Activated naive CD4-positive, alpha-beta T cell treated with anti-CD3 and anti-CD28 coated beads, Interleukin-2, amount 50 U/mL, for 72 hours (primary cell): ENCODE measurements at regions not wholly inside any gene's neighbourhood (a gene's known extent, or its start where the extent isn't known, plus 50 kb on each side); places are given as distances from the start of the nearest gene placed in this dataset.

Experiments
- ATAC-seq, 2 donors: fragments of 150-1000 bp; cut with Tn5 transposase; 2 replicates each; pipeline ENCODE4 v1.10.0; 2021; ENCODE audit warnings: mild to moderate bottlenecking in 2 of 2, moderate library complexity in 2 of 2
- DNase-seq, 2 donors: peaks; one replicate each; pipeline ENCODE4 v3.0.0; 2021 to 2022; ENCODE audit warnings: low spot score in 2 of 2
- H3K27ac Mint-ChIP-seq, 2 donors: one replicate each; pipeline ENCODE4 v1.8.0; 2022; ENCODE audit warnings: mild to moderate bottlenecking in 2 of 2, mixed read lengths in 2 of 2
- H3K36me3 Mint-ChIP-seq, 2 donors: one replicate each; pipeline ENCODE4 v1.8.0; 2022; ENCODE audit warnings: mixed read lengths in 2 of 2
- H3K9me3 Mint-ChIP-seq, 2 donors: one replicate each; pipeline ENCODE4 v1.8.0; 2022; ENCODE audit warnings: mixed read lengths in 2 of 2

- DNase-seq (no peak), ATAC-seq (no peak)
- peaks cover 0 to 6% of the 10 kb centered on the region in 2 donors for H3K36me3 Mint-ChIP-seq
- H3K9me3 Mint-ChIP-seq, result peaks cover 9 to 15% of the 10 kb centered on the region in 2 donors
- H3K27ac Mint-ChIP-seq, result no peak overlapping the region
Measured at GRCh38 chr4:189362364-189362763, 578.3 kb upstream of the FRG1 start.

DNA sequence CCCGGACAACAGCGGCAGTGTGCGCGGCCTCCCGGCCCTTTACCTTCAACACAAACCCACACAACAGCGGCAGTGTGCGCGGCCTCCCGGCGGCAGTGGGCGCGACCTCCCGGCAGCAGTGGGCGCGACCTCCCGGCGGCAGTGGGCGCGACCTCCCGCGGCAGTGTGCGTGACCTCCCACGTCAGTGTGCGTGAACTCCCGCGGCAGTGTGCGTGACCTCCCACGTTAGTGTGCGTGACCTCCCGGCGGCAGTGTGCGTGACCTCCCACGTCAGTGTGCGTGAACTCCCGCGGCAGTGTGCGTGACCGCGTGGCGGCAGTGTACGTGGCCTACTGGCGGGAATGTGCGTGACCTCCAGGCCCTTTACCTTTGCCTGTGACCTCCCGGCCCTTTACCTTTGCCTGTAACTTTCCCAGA, 576.6 kb upstream of the FRG1 start:
- ATAC-seq, result no peak
- Mint-ChIP-seq H3K36me3 (peaks cover 0 to 6% of the 10 kb centered on the region in 2 donors), H3K9me3 (peaks cover 9 to 15% of the 10 kb centered on the region in 2 donors), H3K27ac (no peak overlapping the region)
- DNase-seq, result no peak

GRCh38 chr4:189365451-189365850, 575.2 kb upstream of the FRG1 start:
- DNase-seq (no peak), ATAC-seq (no peak)
- peaks cover 0 to 6% of the 10 kb centered on the region in 2 donors for H3K36me3 Mint-ChIP-seq
- H3K9me3 Mint-ChIP-seq, result peaks cover 9 to 11% of the 10 kb centered on the region in 2 donors
- H3K27ac Mint-ChIP-seq, result no peak overlapping the region

- ATAC-seq (no peak), DNase-seq (no peak)
- Mint-ChIP-seq H3K27ac (no peak overlapping the region), H3K36me3 (peaks cover 0 to 6% of the 10 kb centered on the region in 2 donors), H3K9me3 (peaks cover 12 to 14% of the 10 kb centered on the region in 2 donors)
Measured at GRCh38 chr4:189367832-189368231, 572.8 kb upstream of the FRG1 start.

GRCh38 chr4:189374176-189374575, 566.5 kb upstream of the FRG1 start:
- Mint-ChIP-seq H3K27ac (no peak overlapping the region), H3K36me3 (peaks cover 0 to 6% of the 10 kb centered on the region in 2 donors), H3K9me3 (peaks cover 13 to 28% of the 10 kb centered on the region in 2 donors)
- no peak for ATAC-seq
- DNase-seq, result no peak

DNA sequence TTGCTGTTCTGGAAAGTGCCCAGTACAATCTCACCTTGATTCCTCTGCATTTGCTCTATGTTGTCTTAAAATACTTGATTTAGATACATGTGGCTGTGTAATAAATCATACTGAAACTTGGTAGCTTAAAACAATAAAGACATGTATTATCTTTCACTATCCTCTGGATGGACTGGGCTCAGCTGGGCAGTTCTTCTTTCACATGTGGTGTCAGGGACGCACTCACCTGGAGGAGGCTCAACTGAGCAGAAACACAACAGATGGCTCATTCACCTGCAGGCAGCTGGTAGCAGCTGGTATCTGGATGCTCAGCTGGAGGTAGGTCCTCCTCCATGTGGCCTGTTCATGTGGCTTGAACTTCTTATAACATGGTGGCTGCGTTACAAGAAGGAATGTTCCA, 563.8 kb upstream of the FRG1 start:
- Mint-ChIP-seq H3K9me3 (peaks cover 4 to 21% of the 10 kb centered on the region in 2 donors), H3K36me3 (peaks cover 0 to 6% of the 10 kb centered on the region in 2 donors), H3K27ac (no peak overlapping the region)
- ATAC-seq (no peak), DNase-seq (no peak)

DNA sequence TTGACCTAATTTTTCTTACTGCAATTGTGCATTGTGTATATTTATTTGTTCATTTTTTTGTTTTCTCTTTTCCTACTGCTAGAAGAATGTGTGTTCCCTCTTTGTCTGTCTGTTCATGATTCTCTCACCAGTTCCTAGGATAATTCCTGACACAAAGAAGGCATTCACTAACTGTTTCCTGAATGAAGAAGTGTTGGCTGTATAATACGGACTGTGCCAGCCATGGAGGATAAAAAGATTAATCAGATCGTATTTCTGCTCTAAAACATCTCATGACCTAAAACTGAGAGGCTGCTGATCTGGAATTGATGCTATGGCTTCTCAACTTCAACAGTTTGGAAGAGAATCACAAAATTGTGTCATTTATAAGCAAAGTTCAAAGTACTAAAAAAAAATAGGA, 563.1 kb upstream of the FRG1 start:
- no peak for DNase-seq
- Mint-ChIP-seq H3K9me3 (peaks cover 4 to 21% of the 10 kb centered on the region in 2 donors), H3K27ac (no peak overlapping the region), H3K36me3 (peaks cover 0 to 6% of the 10 kb centered on the region in 2 donors)
- ATAC-seq, result no peak

DNA sequence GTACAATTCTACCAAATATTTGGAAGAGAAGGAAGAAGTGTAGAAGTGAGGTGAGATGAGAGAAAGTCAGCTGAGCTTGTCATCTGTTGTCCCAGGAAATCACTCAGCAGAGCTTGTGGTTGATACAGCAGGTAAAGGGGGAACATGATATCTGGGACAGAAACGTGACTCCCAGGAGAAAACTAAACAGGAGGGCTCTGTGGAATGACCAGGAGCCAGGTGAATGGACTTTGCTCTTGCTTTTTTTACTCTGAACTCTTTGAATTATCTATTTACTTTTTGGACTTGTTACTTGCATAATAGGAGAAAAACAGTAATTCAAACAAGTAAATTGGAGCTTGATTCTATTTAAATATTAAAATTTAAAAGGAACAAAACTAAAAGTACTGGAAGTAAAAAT, 555.6 kb upstream of the FRG1 start:
- ATAC-seq (no peak), DNase-seq (no peak)
- Mint-ChIP-seq H3K9me3 (peaks cover 6 to 15% of the 10 kb centered on the region in 2 donors), H3K27ac (no peak overlapping the region), H3K36me3 (no peaks in the 10 kb centered on the region)

- no peak overlapping the region for H3K27ac Mint-ChIP-seq
- no peaks in the 10 kb centered on the region for H3K36me3 Mint-ChIP-seq
- peaks cover 7 to 15% of the 10 kb centered on the region in 2 donors for H3K9me3 Mint-ChIP-seq
- no peak for ATAC-seq
- DNase-seq, result no peak
Measured at GRCh38 chr4:189385579-189385978, 555.1 kb upstream of the FRG1 start.

DNA sequence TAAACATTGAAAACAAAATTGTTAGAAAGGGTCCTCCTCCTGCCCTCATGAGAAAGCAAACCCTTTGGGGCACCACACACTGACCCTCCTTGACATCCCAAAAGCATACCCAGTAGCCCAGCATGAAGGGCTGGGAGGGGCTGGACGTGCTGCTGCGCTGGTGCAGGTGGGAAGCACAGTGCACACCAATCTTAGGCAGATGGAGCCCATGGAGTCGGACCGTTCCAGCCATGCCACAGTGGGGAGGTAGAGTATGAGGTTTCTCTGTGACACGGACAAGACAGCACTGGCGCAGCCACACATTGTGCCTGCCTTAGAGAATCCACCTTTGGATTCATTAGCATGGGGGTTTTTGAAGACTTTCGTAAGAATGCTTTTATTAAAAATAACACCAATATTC, 544.2 kb upstream of the FRG1 start:
- DNase-seq (no peak), ATAC-seq (no peak)
- peaks cover 5 to 11% of the 10 kb centered on the region in 2 donors for H3K36me3 Mint-ChIP-seq
- H3K9me3 Mint-ChIP-seq, result peaks cover 16 to 23% of the 10 kb centered on the region in 2 donors
- no peak overlapping the region for H3K27ac Mint-ChIP-seq

GRCh38 chr4:189404271-189404670, 536.4 kb upstream of the FRG1 start:
- Mint-ChIP-seq H3K36me3 (peaks cover 0 to 14% of the 10 kb centered on the region in 2 donors), H3K27ac (no peak overlapping the region), H3K9me3 (peaks cover 28 to 32% of the 10 kb centered on the region in 2 donors)
- DNase-seq (no peak), ATAC-seq (no peak)

GRCh38 chr4:189409158-189409557, 531.5 kb upstream of the FRG1 start:
- Mint-ChIP-seq H3K36me3 (peaks cover 0 to 7% of the 10 kb centered on the region in 2 donors), H3K27ac (no peak overlapping the region), H3K9me3 (peaks cover 17 to 28% of the 10 kb centered on the region in 2 donors)
- DNase-seq, result no peak
- no peak for ATAC-seq

- no peak for ATAC-seq
- Mint-ChIP-seq H3K9me3 (peaks cover 9 to 12% of the 10 kb centered on the region in 2 donors), H3K36me3 (no peaks in the 10 kb centered on the region), H3K27ac (no peak overlapping the region)
- DNase-seq, result no peak
Measured at GRCh38 chr4:189414021-189414420, 526.7 kb upstream of the FRG1 start.

DNA sequence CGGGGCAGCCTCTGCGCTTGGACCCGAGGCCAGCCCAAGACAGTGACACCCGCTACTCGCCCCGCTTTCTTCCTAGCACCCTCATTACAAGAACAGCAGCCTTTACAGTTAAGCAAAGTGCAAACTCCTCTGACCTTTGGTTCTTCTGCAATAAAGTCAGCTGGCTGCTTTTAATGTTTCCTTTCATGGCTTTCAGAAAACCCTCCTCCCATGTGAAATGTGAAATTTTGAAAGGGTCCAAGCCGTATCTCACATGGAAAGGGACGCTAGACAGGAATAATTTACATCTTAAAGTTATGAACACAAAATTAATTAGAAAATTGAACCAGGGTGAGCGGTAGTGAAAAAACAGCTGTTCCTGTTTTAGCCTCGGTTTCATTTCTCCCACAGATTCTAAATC, 520.1 kb upstream of the FRG1 start:
- ATAC-seq (no peak), DNase-seq (no peak)
- peaks cover 17 to 27% of the 10 kb centered on the region in 2 donors for H3K9me3 Mint-ChIP-seq
- H3K27ac Mint-ChIP-seq, result no peak overlapping the region
- no peaks in the 10 kb centered on the region for H3K36me3 Mint-ChIP-seq

- peaks cover 0 to 12% of the 10 kb centered on the region in 2 donors for H3K36me3 Mint-ChIP-seq
- no peak for ATAC-seq
Measured at GRCh38 chr4:189436207-189436606, 504.5 kb upstream of the FRG1 start.

DNA sequence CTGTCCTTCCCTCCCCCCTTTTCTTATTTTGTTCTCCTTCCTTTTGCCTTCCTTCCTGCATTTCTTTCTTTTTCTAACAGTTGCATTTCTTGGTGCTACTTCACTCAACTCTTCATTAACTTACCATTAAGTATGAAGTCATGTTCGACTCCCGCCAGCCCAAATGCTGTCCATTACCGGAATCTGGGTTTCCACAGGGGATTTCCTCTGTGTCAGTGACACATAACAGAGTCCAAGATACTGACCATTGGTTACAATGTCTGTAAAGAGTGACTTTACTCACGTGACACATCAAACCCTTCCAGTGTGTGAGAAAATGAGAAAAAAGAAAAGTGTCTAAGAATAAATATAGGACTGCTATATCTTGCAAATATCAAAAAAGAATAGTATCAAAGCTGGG, 500.0 kb upstream of the FRG1 start:
- Mint-ChIP-seq H3K9me3 (peaks cover 18 to 22% of the 10 kb centered on the region in 2 donors), H3K36me3 (peaks cover 0 to 12% of the 10 kb centered on the region in 2 donors), H3K27ac (no peak overlapping the region)
- DNase-seq (no peak), ATAC-seq (no peak)

More at GRCh38 chr4:189436207-189436606, 504.5 kb upstream of the FRG1 start:
- Mint-ChIP-seq H3K9me3 (peaks cover 16 to 17% of the 10 kb centered on the region in 2 donors), H3K27ac (no peak overlapping the region)
- DNase-seq, result no peak

GRCh38 chr4:189443341-189443740, 497.3 kb upstream of the FRG1 start:
- Mint-ChIP-seq H3K36me3 (peaks cover 0 to 7% of the 10 kb centered on the region in 2 donors), H3K9me3 (peaks cover 9 to 18% of the 10 kb centered on the region in 2 donors), H3K27ac (no peak overlapping the region)
- DNase-seq, result no peak
- ATAC-seq, result no peak

DNA sequence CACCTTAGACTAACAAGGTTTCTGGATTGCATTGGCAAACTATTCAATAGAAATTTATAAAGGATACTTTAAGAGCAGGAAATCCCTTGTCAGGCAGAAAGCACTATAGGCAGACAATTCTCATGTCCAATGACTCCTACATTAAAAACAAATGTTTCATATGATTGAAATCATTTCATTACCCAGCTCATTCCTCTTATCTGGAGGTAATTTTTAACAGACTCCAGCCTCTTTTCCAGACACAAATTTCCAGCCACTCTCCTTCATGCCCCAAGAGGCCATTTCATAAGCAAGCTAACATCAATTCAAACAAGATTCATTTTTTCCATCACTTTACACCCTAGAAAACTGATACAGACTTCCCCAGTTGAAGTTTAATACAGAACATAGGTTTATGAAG, 495.1 kb upstream of the FRG1 start:
- H3K27ac Mint-ChIP-seq, result no peak overlapping the region
- no peak for DNase-seq
- H3K36me3 Mint-ChIP-seq, result peaks cover 0 to 11% of the 10 kb centered on the region in 2 donors
- ATAC-seq, result no peak
- H3K9me3 Mint-ChIP-seq, result peaks cover 17 to 31% of the 10 kb centered on the region in 2 donors
